Epidermal melanocyte (primary cell): ENCODE measurements at regions not wholly inside any gene's neighbourhood (a gene's known extent, or its start where the extent isn't known, plus 50 kb on each side); places are given as distances from the start of the nearest gene placed in this dataset.

Source experiments
- DNase-seq: peaks from one replicate; pipeline ENCODE4 v3.0.0; 2011; ENCODE audit warnings: low spot score; ENCODE audit not compliant: insufficient read length

DNA sequence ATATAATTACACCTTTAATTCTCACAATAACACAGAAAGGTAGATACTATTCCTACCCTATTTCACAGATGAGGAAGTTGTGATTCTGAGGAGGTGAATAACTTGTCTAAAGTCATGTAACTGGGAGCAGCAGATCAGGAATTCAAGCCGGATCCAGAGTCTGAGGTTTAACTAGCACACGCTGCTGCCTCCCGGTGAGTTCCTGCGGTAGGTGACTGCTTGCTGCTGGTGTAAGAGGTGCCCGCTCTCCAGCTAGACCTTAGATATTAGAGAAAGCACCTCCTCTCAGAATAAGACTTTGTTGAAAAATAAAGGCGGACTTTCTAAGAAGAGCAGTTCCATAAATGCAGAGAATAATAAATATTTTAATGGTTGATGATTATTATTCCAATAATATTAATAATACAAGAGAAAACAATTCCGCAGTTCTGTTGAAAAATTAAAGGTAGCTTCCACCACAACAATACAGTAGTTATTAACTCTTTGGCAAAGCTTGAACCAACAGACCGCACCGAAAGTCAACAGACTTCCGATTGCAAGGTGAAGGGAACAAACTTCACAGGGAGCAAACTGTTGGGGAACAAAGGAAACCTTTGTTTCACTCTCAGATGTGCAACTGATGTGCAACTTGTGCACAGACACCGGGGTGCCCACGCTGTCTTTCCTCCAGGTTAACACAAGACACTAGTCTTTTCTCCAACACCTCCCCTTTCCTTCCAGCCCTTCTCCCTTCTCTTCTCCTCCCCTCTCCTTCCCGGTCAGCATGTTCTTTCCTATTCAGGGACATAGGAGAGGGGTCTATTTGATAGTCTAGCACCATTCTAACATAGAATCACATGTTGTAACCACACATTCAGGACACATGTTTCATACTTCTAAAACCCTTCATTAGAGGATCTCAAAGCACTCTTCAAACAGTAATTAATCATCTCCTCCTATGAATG is 73.2 kb upstream of the EGLN3 start:
- no peak for DNase-seq

DNA sequence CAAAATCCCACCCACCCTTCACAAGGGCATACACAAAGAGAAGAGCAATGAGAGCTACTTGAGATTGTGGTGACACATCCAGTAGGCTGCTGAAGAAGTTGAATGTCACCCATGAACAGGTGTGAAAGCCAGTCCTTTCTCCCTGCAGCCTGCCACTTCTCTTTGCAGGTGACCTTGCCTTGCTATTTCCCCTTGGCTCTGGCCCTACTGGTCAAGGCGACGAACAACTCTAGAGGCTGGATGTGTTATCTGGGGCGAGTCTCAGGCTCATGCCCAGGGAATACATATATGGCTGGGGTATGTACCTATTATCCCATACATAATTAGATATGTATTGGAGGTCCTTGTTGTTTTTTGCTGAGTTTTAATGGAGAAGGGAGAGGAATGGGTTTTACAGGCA is 70.2 kb upstream of the EGLN3 start:
- DNase-seq, result no peak

DNA sequence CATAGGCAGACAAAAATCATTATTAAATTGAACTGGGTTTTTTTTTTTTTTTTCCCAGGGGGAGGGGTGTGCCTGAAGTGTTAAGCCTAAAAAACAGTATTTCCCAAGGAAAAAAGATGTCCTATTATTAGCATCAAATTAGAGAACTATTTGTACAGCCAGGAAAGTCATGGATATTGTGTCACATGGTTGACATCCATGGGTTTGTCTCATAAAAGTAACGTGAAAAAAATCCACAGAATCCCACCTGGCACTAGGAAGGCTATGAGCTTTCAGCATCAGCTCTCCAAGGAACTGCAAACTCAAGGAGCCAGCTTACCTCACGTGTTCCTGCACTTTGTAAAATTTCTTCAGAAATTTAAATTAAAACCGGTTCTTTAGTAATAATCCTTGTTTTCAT is 69.1 kb upstream of the EGLN3 start:
- DNase-seq, result no peak

DNA sequence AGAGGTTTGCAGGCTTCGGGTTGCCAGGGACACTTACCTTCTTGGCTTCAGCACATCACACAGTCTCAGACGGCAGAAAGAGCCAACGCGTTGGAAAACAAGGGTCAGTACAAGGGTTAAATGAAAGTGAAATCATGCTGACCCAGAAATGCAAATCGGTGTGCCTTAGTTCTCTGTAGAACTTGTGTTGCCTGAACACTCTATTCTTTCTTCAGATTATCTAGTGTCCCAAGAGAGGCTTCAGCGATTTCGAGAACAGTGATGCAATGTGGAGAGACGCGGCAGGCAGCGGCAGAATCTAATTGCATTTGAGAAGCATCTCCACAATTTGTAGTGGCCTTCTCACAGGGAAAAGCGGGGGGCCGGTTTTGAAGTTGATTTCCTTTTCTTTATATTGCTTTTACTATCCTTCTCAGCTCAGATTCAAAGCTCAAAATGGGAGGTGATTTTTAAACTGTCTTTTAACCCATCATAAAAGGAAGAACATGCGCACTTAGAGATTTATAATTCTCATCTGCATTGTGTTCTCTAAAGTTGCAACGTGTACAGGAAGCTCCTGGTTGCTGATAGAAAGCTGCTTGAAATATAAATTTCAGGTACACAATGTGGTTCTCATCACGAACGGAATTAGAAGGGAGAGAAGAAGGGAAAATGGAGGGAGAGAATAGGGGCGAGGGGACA is 67.8 kb upstream of the EGLN3 start:
- DNase-seq, result no peak

DNA sequence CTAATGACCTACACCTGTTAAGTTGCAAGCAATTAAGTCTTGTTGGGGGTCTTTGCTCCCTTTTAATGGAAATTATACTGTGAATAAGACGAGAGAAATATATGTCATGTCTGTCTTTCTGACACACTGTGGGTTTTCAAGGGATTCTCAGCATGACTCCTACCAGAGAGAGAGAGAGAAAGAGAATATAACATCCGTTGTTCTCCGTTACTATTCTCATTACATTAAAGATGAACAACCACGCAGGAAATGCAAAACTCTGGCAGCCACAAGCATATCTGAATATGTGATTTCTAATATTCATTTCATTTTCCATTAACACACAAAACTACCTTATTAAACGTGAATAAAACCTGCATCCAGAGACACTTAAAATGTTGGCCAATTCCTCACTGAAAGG is 67.3 kb upstream of the EGLN3 start:
- DNase-seq, result no peak

DNA sequence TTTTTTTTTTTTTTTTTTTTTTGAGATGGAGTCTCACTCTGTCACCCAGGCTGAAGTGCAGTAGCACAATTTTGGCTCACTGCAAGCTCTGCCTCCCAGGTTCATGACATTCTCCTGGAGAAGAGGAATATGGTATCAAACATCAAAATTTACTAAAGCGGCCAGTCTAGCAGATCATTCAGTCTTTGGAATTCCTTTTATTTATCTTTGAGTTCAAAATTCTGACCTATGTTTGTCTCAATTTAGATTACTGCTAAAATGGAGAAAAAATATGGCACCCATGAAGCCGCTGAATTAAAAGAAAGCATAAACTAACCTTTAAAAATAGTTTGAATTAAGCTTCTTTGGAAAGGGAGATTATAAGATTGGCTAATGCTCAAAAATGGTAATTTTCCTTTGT is 64.5 kb upstream of the EGLN3 start:
- DNase-seq, result no peak

DNA sequence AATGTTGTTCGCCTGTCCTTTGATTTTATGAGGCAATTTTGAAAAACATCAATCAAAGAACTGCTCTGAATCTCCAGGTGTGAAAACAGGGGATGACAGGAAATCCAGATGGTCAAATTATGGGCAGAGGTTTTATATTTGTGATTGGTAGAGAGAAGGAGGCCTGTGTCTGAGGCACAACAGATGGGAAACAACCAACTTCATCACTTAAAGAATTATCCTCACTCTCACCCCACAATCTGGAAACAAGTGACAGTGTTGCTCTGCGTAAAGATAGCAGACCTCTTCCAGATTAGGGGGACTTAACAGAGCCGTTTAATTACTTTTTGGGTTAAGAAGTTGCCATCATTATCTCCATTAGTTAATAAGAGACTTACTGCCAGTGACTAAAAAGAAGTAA is 64.1 kb upstream of the EGLN3 start:
- no peak for DNase-seq

DNA sequence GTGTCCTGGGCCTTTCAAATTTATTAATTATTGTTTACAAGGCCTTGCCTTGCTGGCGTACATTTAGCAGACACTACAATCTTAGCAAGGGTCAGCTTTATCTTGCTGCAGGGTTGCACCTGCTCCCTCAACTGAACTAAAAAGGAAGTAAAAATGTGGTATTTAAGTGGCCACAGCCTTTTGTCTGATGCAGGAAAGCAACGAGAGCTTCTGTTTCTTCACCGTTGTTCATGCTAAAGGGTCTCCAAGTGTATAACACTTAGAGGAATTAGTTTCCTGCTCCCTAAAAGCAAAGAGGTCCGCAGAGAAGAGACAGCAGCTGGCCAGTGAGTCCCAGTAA is 62.8 kb upstream of the EGLN3 start:
- no peak for DNase-seq

DNA sequence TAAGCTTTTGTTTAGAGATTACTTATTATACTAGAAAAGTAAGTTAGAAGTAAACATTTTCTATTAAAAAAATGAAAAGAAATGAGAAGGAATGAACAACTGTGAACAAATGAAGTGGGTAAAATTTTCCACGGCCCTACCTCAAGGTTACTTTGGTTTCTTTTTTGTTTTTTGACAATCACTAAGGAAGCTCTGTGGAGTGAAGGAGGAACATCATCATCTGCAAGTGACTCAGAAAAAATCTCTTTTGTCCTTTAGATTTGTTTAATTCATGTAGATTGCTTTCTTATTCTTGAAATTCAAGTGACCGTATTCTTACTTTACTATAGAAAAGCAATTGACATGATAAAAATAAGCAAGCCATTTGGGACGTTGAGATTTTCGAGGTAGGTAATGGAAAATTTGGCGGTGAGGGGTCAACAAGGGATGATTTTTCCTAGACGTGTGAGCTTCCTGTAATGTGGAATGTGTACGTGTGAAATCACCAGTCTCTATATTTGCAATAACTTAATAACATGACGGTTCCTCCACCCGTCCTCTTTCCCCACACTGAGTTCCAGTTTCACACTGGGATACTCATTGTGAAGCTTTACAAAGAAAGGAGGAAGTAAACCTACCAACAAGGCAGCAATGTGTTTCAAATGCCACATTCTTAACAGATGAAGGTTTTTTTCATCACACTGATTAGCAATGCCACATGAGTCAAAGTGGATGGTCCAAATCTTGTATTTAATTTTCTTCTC is 62.3 kb upstream of the EGLN3 start:
- DNase-seq, result no peak

DNA sequence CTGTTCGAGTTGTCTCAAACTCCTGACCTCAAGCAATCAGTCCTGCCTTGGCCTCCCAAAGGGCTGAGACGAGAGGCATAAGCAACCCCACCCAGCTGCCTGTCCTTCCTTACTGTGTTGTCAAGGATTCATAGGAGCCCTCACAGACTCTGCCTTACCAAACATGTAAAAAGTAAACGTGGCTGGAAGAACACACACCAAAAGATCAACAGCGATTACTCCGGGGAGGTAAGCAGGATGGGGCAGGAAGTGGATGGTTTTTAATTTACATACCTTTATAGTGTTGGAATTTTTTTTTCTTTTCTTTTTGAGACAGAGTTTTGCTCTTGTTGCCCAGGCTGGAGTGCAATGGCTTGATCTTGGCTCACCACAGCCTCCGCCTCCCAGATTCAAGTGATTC is 61.5 kb upstream of the EGLN3 start:
- DNase-seq, result no peak

DNA sequence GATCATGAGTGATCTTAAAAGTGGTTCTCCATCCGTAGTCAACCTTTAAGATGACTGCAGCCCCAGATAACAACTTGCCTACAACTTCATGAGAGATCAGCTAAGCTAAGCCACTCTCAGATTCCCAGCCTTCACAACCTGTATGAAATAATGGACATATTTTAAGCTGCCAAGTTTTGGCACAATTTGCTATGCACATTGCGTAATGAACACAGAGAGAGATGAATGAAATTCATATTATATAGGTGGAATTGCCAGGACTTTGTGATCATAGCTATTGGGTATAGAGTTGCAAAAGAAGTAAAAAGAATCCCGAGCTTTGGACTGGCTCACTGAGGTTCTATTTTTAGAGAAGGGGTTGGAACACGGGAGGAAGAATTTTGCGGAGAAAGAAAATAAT is 59.1 kb upstream of the EGLN3 start:
- no peak for DNase-seq

DNA sequence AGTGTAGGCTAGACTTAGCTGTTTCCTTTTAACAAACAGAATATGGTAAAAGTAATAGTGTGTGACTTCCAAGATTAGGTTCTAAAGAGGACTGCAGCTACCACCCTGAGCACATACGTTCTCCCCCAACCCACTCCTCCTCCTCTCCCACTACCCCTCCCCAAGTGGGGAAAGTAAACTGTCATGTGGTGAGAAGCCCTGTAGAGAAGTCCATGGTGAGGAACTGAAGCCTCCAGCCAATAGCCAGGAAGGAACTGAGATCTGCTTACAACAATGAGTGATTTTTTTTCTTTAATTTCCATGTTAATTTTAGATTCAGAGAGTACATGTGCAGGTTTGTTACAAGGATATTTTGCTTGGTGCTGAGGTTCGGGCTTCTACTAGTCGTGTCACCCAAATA is 57.0 kb upstream of the EGLN3 start:
- DNase-seq, result no peak

DNA sequence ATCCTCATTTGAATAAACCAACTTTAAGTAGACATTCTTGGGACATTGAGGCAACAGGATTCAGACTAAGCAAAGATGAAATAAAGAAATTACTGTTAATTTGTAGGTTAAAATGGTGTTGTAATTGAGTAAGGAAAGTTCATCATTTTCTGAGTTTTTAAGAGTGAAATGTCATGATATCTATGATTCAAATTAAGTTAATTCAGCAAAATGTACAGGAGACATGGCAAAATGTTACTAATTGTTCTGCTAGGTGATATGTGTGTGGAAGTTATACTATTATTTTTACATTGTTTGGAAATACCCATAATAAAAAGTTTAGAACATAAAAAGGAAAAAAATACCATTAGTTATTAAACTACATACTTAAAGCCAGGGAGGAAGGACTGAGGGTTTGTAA is 55.0 kb upstream of the EGLN3 start:
- no peak for DNase-seq

DNA sequence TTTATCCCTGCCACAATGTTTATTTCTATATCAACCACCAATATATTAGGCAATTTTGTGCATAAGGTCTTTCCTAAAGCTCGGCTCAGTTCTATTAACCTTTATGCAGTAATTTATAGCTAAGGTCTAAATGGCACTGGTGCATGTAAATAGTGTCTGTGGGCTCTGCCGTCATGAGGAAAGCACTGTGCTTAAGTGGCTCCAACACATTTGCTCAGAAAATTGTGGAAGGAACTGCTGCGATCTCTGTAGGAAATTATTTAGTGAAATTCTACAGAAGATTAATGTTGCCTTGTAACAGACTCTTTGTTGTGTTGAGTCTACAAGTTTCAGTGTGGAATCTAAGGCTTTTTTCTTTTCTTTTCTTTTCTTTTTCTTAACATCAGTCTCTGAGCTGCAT is 54.0 kb upstream of the EGLN3 start:
- no peak for DNase-seq

DNA sequence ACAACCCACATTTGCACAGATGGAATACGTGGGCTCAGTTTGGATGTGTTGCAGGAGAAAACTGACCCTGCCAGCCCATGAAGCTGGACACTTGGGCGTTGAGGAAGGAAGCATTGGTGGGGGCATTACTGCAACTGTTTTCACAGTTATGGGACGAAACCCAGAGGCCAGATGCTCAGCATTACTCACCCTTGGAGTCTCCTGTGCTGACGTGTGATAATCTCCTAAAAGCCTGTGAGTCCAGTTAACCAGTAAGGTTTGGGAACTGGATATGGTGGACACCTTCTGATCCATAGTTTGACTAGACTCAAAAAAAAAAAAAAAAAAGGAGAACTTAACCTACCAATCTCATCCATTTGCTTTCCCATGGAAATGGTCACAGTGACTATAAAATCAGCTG is 52.8 kb upstream of the EGLN3 start:
- no peak for DNase-seq

DNA sequence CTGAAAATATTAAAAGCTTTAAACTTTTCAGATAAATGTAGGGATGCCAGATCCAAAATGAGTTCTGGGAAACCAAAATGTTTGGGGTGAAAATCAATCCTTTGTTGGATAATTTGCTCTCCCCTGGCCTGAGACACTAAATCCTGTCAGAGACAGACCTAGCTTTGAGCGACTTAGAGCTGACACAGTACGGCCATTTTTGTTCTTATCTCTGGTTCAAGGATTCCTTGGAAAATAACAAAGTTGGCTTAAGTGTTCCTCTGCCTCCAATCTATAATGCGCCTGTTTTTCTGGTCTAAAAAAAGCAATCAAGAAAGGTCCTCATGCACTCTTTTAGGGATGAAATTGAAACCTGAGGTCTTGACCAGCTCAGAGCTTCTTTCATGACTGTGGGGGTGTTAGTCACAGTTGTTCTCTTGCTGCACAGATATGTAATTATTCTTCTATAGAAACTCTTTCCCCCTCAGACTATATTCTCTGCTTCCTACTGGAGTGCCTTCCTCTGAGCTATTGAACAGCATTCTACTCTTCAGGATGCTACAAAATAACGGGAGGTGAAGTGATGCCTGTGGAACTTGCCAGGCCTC is 52.3 kb upstream of the EGLN3 start:
- no peak for DNase-seq
